ENCODE measurements at regions not wholly inside any gene's neighbourhood (a gene's known extent, or its start where the extent isn't known, plus 50 kb on each side); places are given as distances from the start of the nearest gene placed in this dataset.

DNA sequence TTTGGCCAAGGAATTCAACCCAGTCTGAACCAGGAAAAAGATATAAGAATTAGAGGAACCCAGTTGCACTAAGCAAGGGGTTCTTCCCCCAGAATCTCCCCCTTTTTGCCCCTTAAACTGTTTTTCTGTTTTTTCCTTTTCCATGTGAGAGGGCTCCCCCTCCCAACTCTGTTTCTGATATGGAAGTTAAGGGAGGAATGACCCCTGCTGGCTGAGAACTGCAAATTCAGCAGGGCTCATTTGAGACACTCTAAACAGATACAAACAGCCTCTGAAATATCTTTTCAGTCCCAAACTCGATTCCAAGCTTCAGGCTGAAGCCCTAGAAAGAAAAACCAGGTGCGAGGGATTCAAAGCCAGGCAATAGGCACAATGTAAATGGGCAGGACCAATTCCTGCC is 132.7 kb downstream of the SLC41A2 start:
- TF ChIP-seq EZH2 (IDR thresholded peaks at IDR 0.05; ENCODE audit: borderline replicate concordance, low read length), result no peak
- TF ChIP-seq, protein P1, sequence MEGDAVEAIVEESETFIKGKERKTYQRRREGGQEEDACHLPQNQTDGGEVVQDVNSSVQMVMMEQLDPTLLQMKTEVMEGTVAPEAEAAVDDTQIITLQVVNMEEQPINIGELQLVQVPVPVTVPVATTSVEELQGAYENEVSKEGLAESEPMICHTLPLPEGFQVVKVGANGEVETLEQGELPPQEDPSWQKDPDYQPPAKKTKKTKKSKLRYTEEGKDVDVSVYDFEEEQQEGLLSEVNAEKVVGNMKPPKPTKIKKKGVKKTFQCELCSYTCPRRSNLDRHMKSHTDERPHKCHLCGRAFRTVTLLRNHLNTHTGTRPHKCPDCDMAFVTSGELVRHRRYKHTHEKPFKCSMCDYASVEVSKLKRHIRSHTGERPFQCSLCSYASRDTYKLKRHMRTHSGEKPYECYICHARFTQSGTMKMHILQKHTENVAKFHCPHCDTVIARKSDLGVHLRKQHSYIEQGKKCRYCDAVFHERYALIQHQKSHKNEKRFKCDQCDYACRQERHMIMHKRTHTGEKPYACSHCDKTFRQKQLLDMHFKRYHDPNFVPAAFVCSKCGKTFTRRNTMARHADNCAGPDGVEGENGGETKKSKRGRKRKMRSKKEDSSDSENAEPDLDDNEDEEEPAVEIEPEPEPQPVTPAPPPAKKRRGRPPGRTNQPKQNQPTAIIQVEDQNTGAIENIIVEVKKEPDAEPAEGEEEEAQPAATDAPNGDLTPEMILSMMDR (conservative IDR thresholded peaks at IDR 0.05 in 1 of 2, IDR thresholded peaks at IDR 0.05 in 1 of 2; ENCODE audit: extremely low read depth in 1 of 2, insufficient read depth in 1 of 2, low read depth in 1 of 2, low read length in 2 of 2), result peak; percentile 26 to 42

All from mammary epithelial cell (primary cell).